HG02642 (cell line): ENCODE measurements at regions not wholly inside any gene's neighbourhood (a gene's known extent, or its start where the extent isn't known, plus 50 kb on each side); places are given as distances from the start of the nearest gene placed in this dataset.
"Not testable (repeated sequence)": the region's sequence is repeated elsewhere in the genome, so short reads cannot be mapped to it uniquely, and the experiment has no call there.

ENCODE experiments used
- ATAC-seq: cut with Tn5 transposase; IDR thresholded peaks from one replicate; pipeline ENCODE4 v1.9.1; 2021; ENCODE audit warnings: mild to moderate bottlenecking; ENCODE audit not compliant: unreplicated experiment, poor library complexity

GRCh38 chr2:128603411-128603924, 284.8 kb upstream of the HS6ST1 start:
- ATAC-seq: no peak

- no peak for ATAC-seq
These were observed 285.4 kb upstream of the HS6ST1 start for GRCh38 chr2:128604045-128604444.

GRCh38 chr2:128604581-128604980, 285.9 kb upstream of the HS6ST1 start:
- ATAC-seq: not testable (repeated sequence)

GRCh38 chr2:128605421-128605820, 286.8 kb upstream of the HS6ST1 start:
- no peak for ATAC-seq

- no peak for ATAC-seq
These were observed 287.3 kb upstream of the HS6ST1 start for GRCh38 chr2:128605931-128606330.

- no peak for ATAC-seq
These were observed 288.2 kb upstream of the HS6ST1 start for GRCh38 chr2:128606837-128607236.

- ATAC-seq: no peak
These were observed 288.8 kb upstream of the HS6ST1 start for GRCh38 chr2:128607440-128607839.

GRCh38 chr2:128607911-128608506, 289.3 kb upstream of the HS6ST1 start:
- no peak for ATAC-seq

GRCh38 chr2:128608921-128609880, 290.5 kb upstream of the HS6ST1 start:
- ATAC-seq: no peak

GRCh38 chr2:128610496-128610895, 291.8 kb upstream of the HS6ST1 start:
- no peak for ATAC-seq

GRCh38 chr2:128611421-128612320, 293.0 kb upstream of the HS6ST1 start:
- ATAC-seq: no peak

GRCh38 chr2:128612628-128613027, 294.0 kb upstream of the HS6ST1 start:
- no peak for ATAC-seq

GRCh38 chr2:128613351-128613750, 294.7 kb upstream of the HS6ST1 start:
- ATAC-seq: no peak

- no peak for ATAC-seq
These were observed 295.2 kb upstream of the HS6ST1 start for GRCh38 chr2:128613876-128614275.

- ATAC-seq: not testable (repeated sequence)
These were observed 296.2 kb upstream of the HS6ST1 start for GRCh38 chr2:128614907-128615306.

GRCh38 chr2:128615571-128615970, 296.9 kb upstream of the HS6ST1 start:
- no peak for ATAC-seq

GRCh38 chr2:128617029-128617590, 298.4 kb upstream of the HS6ST1 start:
- no peak for ATAC-seq

- no peak for ATAC-seq
These were observed 299.0 kb upstream of the HS6ST1 start for GRCh38 chr2:128617661-128618060.

- no peak for ATAC-seq
These were observed 300.0 kb upstream of the HS6ST1 start for GRCh38 chr2:128618642-128619041.
